Loucy (cell line): ENCODE measurements at regions not wholly inside any gene's neighbourhood (a gene's known extent, or its start where the extent isn't known, plus 50 kb on each side); places are given as distances from the start of the nearest gene placed in this dataset.

ENCODE experiments used
- H2AFZ ChIP-seq: fragments of 200-600 bp; sonication (generic); 2 replicates; pipeline ENCODE4 v1.6.0; 2016; ENCODE audit warnings: antibody characterized with exemption, mild to moderate bottlenecking, low read length, moderate library complexity
- H3F3A ChIP-seq: fragments of 200-600 bp; 2 replicates; pipeline ENCODE4 v1.6.0; 2016; ENCODE audit warnings: antibody characterized with exemption, low read depth, mild to moderate bottlenecking
- H3K27me3 ChIP-seq: fragments of 200-600 bp; sonication (generic); 2 replicates; pipeline ENCODE4 v1.6.1; 2014; ENCODE audit warnings: low read length, mild to moderate bottlenecking; ENCODE audit not compliant: insufficient read depth, poor library complexity, severe bottlenecking
- H3K36me3 ChIP-seq: fragments of 200-600 bp; sonication (generic); 2 replicates; pipeline ENCODE4 v1.6.1; 2016; ENCODE audit warnings: low read length; ENCODE audit not compliant: insufficient read depth
- H3K4me1 ChIP-seq: fragments of 200-600 bp; sonication (generic); 2 replicates; pipeline ENCODE4 v1.5.1; 2014; ENCODE audit warnings: low read length, mild to moderate bottlenecking; ENCODE audit not compliant: insufficient read depth, poor library complexity, severe bottlenecking
- H3K4me2 ChIP-seq: fragments of 200-600 bp; sonication (generic); 2 replicates; pipeline ENCODE4 v1.6.0; 2014; ENCODE audit warnings: antibody characterized with exemption, low read length, low read depth, mild to moderate bottlenecking; ENCODE audit not compliant: poor library complexity, severe bottlenecking
- H3K4me3 ChIP-seq: fragments of 200-600 bp; sonication (generic); 2 replicates; pipeline ENCODE4 v1.5.1; 2014; ENCODE audit warnings: low read length, mild to moderate bottlenecking, mixed read lengths; ENCODE audit not compliant: poor library complexity, severe bottlenecking
- H3K79me2 ChIP-seq: fragments of 200-600 bp; sonication (generic); 2 replicates; pipeline ENCODE4 v1.6.1; 2014; ENCODE audit warnings: low read length; ENCODE audit not compliant: insufficient read depth
- H3K9ac ChIP-seq: fragments of 200-600 bp; sonication (generic); 2 replicates; pipeline ENCODE4 v1.6.0; 2014; ENCODE audit warnings: mild to moderate bottlenecking, low read depth, low read length, moderate library complexity; ENCODE audit not compliant: poor library complexity, severe bottlenecking
- H3K9me2 ChIP-seq: fragments of 200-600 bp; sonication (generic); replicated peaks from 2 replicates; pipeline ENCODE4 v1.6.1; 2016; ENCODE audit warnings: low read depth, low read length, mixed read lengths
- H3K9me3 ChIP-seq: fragments of 200-600 bp; sonication (generic); 2 replicates; pipeline ENCODE4 v1.6.1; 2014; ENCODE audit warnings: mild to moderate bottlenecking, antibody characterized with exemption, low read length, low read depth; ENCODE audit not compliant: insufficient read depth
- H4K20me1 ChIP-seq: fragments of 200-600 bp; sonication (generic); 2 replicates; pipeline ENCODE4 v1.6.0; 2014; ENCODE audit warnings: antibody characterized with exemption, low read length, mild to moderate bottlenecking; ENCODE audit not compliant: insufficient read depth, poor library complexity, severe bottlenecking
- CTCF ChIP-seq: fragments of 200-600 bp; sonication (generic); conservative IDR thresholded peaks from 2 replicates; pipeline ENCODE4 v1.5.1; 2014; ENCODE audit warnings: mild to moderate bottlenecking, antibody characterized with exemption, low read length
- EZH2phosphoT487 ChIP-seq: fragments of 200-600 bp; IDR thresholded peaks from 2 replicates; pipeline ENCODE4 v1.6.1; 2018; ENCODE audit warnings: antibody characterized with exemption, mild to moderate bottlenecking, moderate library complexity, borderline replicate concordance

- Histone ChIP-seq H3K79me2 (no peaks in the 10 kb centered on the region), H3K4me1 (no peaks in the 10 kb centered on the region), H3K27me3 (no peaks in the 10 kb centered on the region), H4K20me1 (no peaks in the 10 kb centered on the region), H3K36me3 (no peaks in the 10 kb centered on the region), H3K4me2 (no peak overlapping the region), H3K9me2 (no peaks in the 10 kb centered on the region), H3K9me3 (no peaks in the 10 kb centered on the region), H3K9ac (no peak overlapping the region), H2AFZ (no peak overlapping the region), H3F3A (no peaks in the 10 kb centered on the region), H3K4me3 (no peak overlapping the region)
- TF ChIP-seq CTCF (no peak), EZH2phosphoT487 (no peak)
These were observed 77.5 kb upstream of the CSF3R start for GRCh38 chr1:36560177-36560576.

- Histone ChIP-seq H3K9me2 (no peaks in the 10 kb centered on the region), H3K9me3 (no peaks in the 10 kb centered on the region), H3K27me3 (no peaks in the 10 kb centered on the region), H4K20me1 (no peaks in the 10 kb centered on the region), H2AFZ (no peak overlapping the region), H3K9ac (no peak overlapping the region), H3K4me1 (no peaks in the 10 kb centered on the region), H3F3A (no peaks in the 10 kb centered on the region), H3K79me2 (no peaks in the 10 kb centered on the region), H3K4me3 (no peak overlapping the region), H3K36me3 (no peaks in the 10 kb centered on the region), H3K4me2 (no peak overlapping the region)
- TF ChIP-seq EZH2phosphoT487 (no peak), CTCF (no peak)
These were observed 76.3 kb upstream of the CSF3R start for GRCh38 chr1:36559061-36559460.

- Histone ChIP-seq H3K9ac (no peak overlapping the region), H3K9me3 (no peaks in the 10 kb centered on the region), H3K79me2 (no peaks in the 10 kb centered on the region), H3K4me2 (no peak overlapping the region), H3K36me3 (no peaks in the 10 kb centered on the region), H2AFZ (no peak overlapping the region), H3K4me3 (no peak overlapping the region), H3K9me2 (no peaks in the 10 kb centered on the region), H3F3A (no peaks in the 10 kb centered on the region), H4K20me1 (no peaks in the 10 kb centered on the region), H3K27me3 (no peaks in the 10 kb centered on the region), H3K4me1 (no peaks in the 10 kb centered on the region)
- TF ChIP-seq CTCF (no peak), EZH2phosphoT487 (no peak)
These were observed 74.6 kb upstream of the CSF3R start for GRCh38 chr1:36557041-36558000.
